HCT116 (cell line): ENCODE measurements at regions not wholly inside any gene's neighbourhood (a gene's known extent, or its start where the extent isn't known, plus 50 kb on each side); places are given as distances from the start of the nearest gene placed in this dataset.
"Not testable (repeated sequence)": the region's sequence is repeated elsewhere in the genome, so short reads cannot be mapped to it uniquely, and the experiment has no call there.

Source experiments
- ATF3 ChIP-seq: IDR thresholded peaks from 2 replicates; pipeline ENCODE4 v1.6.1; 2012
- CTCF ChIP-seq, 3 experiments: fragments of 200-600 bp in 1 of 3; sonication (generic) in 1 of 3; IDR thresholded peaks in 2 of 3; conservative IDR thresholded peaks in 1 of 3; 2 replicates each; pipeline ENCODE4 v1.5.1; 2012 to 2017; ENCODE audit warnings: low read depth in 2 of 3, low read length in 2 of 3, antibody characterized with exemption in 1 of 3, borderline replicate concordance in 1 of 3, control low read depth in 1 of 3, mild to moderate bottlenecking in 1 of 3, mixed read lengths in 1 of 3, mixed run types in 1 of 3, moderate library complexity in 1 of 3; ENCODE audit not compliant: insufficient read depth in 1 of 3
- EZH2 ChIP-seq: fragments of 200-600 bp; sonication (generic); IDR thresholded peaks from 2 replicates; pipeline ENCODE4 v1.6.1; 2017; ENCODE audit warnings: antibody characterized with exemption, mixed run types
- EZH2phosphoT487 ChIP-seq: fragments of 200-600 bp; IDR thresholded peaks from 2 replicates; pipeline ENCODE4 v1.6.1; 2018; ENCODE audit warnings: antibody characterized with exemption, borderline replicate concordance
- FOSL1 ChIP-seq: IDR thresholded peaks from 2 replicates; pipeline ENCODE4 v1.6.1; 2012; ENCODE audit warnings: low read depth
- JUND ChIP-seq: IDR thresholded peaks from 2 replicates; pipeline ENCODE4 v1.6.1; 2012
- MAX ChIP-seq: IDR thresholded peaks from 2 replicates; pipeline ENCODE4 v1.6.1; 2012
- POLR2A ChIP-seq: IDR thresholded peaks from 2 replicates; pipeline ENCODE4 v1.7.0; 2011; ENCODE audit warnings: borderline replicate concordance; ENCODE audit not compliant: insufficient read depth, insufficient read length; ENCODE audit errors: extremely low read depth
- POLR2AphosphoS5 ChIP-seq: IDR thresholded peaks from 2 replicates; pipeline ENCODE4 v1.6.1; 2011; ENCODE audit warnings: mild to moderate bottlenecking, low read depth, low read length, moderate library complexity
- RAD21 ChIP-seq: IDR thresholded peaks from 2 replicates; pipeline ENCODE4 v1.6.1; 2012; ENCODE audit warnings: low read depth, mild to moderate bottlenecking
- REST ChIP-seq: IDR thresholded peaks from 2 replicates; pipeline ENCODE4 v1.6.1; 2012; ENCODE audit warnings: low read depth
- TCF7L2 ChIP-seq: IDR thresholded peaks from 2 replicates; pipeline ENCODE4 v1.7.0; 2011; ENCODE audit warnings: borderline replicate concordance, inconsistent platforms; ENCODE audit not compliant: insufficient read depth, insufficient read length; ENCODE audit errors: extremely low read depth
- ZBTB33 ChIP-seq: IDR thresholded peaks from 2 replicates; pipeline ENCODE4 v1.6.1; 2011; ENCODE audit warnings: mild to moderate bottlenecking, low read length, moderate library complexity; ENCODE audit not compliant: insufficient replicate concordance; ENCODE audit errors: extremely low read depth
- ZNF274 ChIP-seq: fragments of 200-500 bp; sonication (Bioruptor generic); IDR thresholded peaks from 2 replicates; pipeline ENCODE4 v1.6.1; 2014; ENCODE audit warnings: mild to moderate bottlenecking, low read depth, low read length, inconsistent platforms

- not testable (repeated sequence) for TF ChIP-seq CTCF (IDR thresholded peaks at IDR 0.05 in 2 of 3, conservative IDR thresholded peaks at IDR 0.05 in 1 of 3; ENCODE audit: borderline replicate concordance in 1 of 3, insufficient read depth in 1 of 3, low read depth in 2 of 3, low read length in 2 of 3); POLR2A; RAD21; MAX; ZBTB33; TCF7L2; REST; EZH2; JUND; FOSL1; POLR2AphosphoS5; ZNF274; ATF3; EZH2phosphoT487
Measured at GRCh38 chr6:86012991-86013390, 370.3 kb upstream of the SYNCRIP start.
